ENCODE measurements at regions not wholly inside any gene's neighbourhood (a gene's known extent, or its start where the extent isn't known, plus 50 kb on each side); places are given as distances from the start of the nearest gene placed in this dataset.

- H3K4me3 ChIP-seq (ENCODE audit: low read depth, low read length), result no peak overlapping the region
- no peak for TF ChIP-seq CTCF (IDR thresholded peaks at IDR 0.05; ENCODE audit: low read depth, low read length)
These were observed 56.3 kb upstream of the PSMA6 start for GRCh38 chr14:35235840-35236239.

GRCh38 chr14:35236806-35237205 is 55.4 kb upstream of the PSMA6 start:
- no peak for TF ChIP-seq CTCF (IDR thresholded peaks at IDR 0.05; ENCODE audit: low read depth, low read length)
- Histone ChIP-seq H3K4me3 (ENCODE audit: low read depth, low read length) (no peak overlapping the region), H3K27ac (no peak overlapping the region), H3K27me3 (ENCODE audit: insufficient read depth, low read depth, severe bottlenecking) (no peaks in the 10 kb centered on the region), H3K36me3 (no peaks in the 10 kb centered on the region), H3K9me3 (ENCODE audit: severe bottlenecking) (no peaks in the 10 kb centered on the region)
- no peak for DNase-seq

More at GRCh38 chr14:35235840-35236239, 56.3 kb upstream of the PSMA6 start:
- Histone ChIP-seq H3K36me3 (no peaks in the 10 kb centered on the region), H3K27ac (no peak overlapping the region), H3K27me3 (ENCODE audit: insufficient read depth, low read depth, severe bottlenecking) (no peaks in the 10 kb centered on the region), H3K9me3 (ENCODE audit: severe bottlenecking) (no peaks in the 10 kb centered on the region)
- DNase-seq, result no peak

- Histone ChIP-seq H3K27ac (no peak overlapping the region), H3K9me3 (ENCODE audit: severe bottlenecking) (no peaks in the 10 kb centered on the region), H3K27me3 (ENCODE audit: insufficient read depth, low read depth, severe bottlenecking) (no peaks in the 10 kb centered on the region), H3K36me3 (no peaks in the 10 kb centered on the region), H3K4me3 (ENCODE audit: low read depth, low read length) (no peak overlapping the region)
- DNase-seq, result no peak
- no peak for TF ChIP-seq CTCF (IDR thresholded peaks at IDR 0.05; ENCODE audit: low read depth, low read length)
These were observed 52.0 kb upstream of the PSMA6 start for GRCh38 chr14:35240231-35240630.

All from WERI-Rb-1 (cell line).